HG03442 (cell line): ENCODE measurements at regions not wholly inside any gene's neighbourhood (a gene's known extent, or its start where the extent isn't known, plus 50 kb on each side); places are given as distances from the start of the nearest gene placed in this dataset.
A peak's percentile ranks its signal among the peaks of the same experiment; 100 is the strongest.

ENCODE experiments used
- ATAC-seq: cut with Tn5 transposase; IDR thresholded peaks from one replicate; pipeline ENCODE4 v1.9.1; 2021; ENCODE audit warnings: mild to moderate bottlenecking, moderate library complexity; ENCODE audit not compliant: unreplicated experiment

DNA sequence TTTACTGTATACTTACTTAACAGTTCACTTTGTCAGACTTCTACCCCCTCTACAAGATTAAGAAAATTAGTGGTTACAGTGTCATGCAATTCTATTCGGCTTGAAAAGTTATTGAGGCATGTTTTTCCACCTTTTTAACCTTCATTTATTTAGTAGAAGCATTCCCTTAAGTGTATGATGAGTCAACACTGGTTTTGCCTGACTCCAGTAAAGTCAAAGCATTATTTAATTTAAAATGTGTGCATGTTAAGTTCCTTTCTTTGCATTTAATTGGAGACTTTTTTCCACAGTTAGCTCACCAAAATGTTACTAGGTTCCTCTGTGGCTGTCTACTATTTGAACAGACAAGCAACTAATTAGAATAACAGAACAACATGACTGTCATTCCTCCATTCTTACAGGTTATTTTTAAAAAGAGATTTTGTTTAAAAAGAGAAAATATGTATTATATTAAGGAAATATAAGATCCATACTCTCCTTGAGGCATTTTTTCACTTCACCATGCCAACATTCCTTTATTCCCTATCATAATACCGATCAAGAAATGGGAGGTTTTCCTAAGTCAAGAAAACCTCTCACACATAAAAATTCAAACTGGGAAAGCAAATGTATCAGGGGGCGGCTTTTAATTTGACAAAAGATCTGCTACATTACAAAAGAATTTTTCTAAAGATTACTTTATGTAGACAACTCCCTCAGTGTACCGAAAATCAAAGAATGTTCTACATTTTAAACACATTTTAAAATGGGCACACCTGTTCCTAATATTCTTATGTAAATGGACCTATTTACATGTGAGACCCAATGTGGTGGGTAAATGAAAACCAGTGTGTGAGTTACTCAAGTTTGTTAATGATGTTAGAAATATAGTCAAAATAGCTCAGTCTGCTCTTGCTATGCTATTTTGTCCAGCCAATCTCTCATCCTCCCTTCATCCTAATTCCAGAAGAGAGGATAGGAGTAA, 361.2 kb downstream of the UTRN start:
- ATAC-seq = no peak

- no peak for ATAC-seq
Observed at GRCh38 chr6:144647406-144647964, 362.4 kb downstream of the UTRN start.

GRCh38 chr6:144647971-144648651, 363.0 kb downstream of the UTRN start:
- ATAC-seq = no peak

DNA sequence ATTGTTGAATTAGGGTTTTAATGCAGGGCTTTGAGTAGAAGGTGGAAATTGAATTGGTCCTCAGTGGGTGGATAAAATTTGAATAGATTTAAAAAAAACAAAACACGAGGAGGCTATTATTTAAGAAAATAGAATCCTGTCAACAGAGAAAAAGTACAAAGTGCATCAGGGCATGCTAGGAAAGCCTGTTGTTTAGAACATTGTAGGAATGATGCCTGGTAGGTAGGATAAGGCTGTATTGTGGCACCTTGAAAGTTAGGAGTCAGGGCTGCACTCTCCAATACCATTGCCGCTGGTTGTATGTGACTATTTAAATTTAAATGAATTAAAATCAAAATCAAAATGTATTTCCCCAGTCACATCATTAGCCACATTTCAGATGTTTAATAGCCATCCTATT, 363.9 kb downstream of the UTRN start:
- ATAC-seq = no peak

DNA sequence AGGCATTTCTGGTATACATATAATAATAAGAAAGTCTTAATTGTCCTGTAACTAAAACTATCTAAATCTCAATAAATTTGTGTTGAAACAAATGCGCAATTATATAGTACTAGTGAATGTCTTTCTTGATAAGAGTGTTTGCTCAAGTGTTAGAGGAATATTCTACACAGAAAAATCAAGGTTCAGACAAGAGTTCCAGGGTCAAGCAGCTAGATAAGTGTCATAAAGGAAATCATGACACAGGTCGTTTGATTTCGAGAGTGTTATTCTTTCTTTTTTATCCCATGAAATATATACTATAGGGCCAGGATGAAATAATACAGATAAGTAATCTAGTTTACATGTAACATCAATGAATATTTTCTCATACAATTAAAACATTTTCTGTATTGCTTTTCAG, 366.1 kb downstream of the UTRN start:
- no peak for ATAC-seq

GRCh38 chr6:144652292-144652891, 367.3 kb downstream of the UTRN start:
- no peak for ATAC-seq

DNA sequence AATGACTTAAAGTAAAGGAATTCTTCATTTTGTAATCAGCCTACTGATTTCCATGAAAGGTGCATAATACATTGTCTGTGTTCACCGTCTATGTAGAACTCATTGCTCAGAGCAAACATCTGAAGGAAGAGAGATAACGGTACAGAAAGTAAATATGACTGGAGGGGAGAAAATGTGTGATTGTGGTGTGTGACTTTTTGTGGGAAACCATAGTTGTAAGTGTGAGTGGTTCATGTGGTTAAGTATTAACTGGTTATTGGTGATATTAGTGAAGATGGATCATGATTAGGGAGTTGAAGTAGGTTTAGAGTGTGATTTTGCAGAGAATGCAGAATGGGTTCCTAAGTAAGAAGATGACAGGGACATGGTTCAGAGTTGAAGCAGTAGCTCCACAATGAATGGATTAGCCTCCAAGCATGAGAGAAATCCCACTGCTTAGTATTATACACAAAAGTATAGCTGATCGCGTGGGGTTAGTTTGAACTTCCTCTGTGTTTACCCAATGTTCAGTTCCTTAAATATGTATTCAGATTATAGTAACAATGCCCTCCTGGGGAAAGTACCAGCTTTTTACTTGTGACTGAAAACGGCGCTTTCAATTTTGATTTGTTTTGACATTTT, 368.9 kb downstream of the UTRN start:
- peak; percentile 95 for ATAC-seq

DNA sequence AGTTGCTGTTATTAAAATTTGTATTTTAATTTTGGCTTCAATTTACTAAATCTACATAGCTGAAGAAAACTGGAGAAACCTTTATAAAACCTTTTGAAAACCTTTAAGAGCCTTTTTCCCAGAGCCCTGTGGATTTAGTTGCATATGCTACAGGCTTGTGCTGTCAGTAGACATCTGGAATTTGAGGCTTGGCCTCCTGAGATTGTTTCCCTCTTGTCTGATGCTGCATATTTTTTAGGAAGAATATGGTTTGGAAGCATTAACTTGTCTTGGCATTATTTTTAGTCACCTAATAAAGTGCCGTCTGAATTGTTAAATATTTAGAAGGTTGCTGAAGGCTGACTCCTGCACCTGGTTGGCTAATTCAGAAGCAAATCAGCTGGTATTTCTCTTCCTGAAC, 369.4 kb downstream of the UTRN start:
- peak; percentile 4 for ATAC-seq

DNA sequence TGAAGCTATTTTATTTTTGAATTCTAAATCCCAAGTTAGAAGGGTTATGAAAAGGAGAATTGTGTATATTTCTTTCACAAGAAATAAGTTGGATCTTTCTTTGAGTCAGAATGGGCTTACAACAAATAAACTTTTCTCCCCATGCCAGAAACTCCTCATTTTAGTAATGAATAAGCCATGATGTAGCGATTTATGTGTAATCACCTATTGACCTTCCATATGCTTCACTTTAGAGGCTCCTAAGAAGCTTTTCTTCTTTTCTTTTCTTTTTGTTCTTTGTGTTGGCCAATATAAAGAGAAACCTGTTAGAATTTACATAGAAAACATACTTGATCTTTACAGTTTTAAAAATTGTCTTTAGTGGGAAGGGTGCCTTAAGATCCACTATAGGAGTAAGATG, 370.2 kb downstream of the UTRN start:
- ATAC-seq = no peak

GRCh38 chr6:144657691-144658090, 372.6 kb downstream of the UTRN start:
- no peak for ATAC-seq

DNA sequence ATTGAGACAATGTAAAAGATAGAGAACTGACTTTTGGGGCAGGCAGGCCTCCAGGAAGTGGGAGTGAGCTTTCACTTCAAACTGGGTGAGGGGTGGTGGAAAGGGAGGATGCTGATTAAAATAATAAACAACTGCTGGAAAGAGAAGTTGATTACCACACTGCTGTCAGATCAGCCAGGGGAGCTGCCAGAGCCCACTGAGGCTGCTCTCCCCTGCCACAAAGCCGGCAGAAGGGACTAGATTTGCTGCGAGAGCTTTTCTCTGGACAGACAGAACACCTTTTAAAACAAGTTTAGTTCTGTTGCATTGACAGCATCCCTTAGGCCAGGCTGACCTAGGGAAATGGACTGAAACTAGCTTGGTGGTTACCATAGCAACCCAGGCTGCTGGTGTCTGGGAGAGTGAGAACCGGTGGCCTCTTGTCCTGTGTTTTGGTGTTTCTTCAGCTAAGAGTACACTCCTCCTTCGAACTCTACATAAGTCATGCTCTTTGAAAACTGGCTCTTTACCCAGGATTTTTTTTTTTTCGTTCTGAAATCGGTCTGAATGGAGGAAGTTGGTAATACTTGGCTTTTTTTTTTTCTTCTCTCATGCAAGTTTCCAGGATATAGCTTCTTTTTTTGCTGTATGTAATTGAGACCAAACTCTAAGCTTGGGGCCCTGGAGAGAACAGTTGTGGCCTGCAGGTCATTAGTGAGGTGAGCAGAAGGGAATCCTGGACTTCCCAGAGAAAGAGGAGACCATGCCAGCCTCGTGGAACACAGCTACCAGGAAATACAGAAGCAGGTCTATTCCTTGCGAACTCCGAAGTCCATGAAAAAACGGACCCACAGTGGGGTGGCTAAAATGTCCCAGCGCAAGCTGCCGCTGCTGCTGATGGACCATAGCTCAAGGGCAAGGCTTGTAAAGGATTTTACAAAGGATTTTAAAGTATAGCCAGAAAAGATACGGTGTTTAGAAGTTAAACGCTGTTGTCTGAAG, 374.4 kb downstream of the UTRN start:
- ATAC-seq = peak; percentile 69

DNA sequence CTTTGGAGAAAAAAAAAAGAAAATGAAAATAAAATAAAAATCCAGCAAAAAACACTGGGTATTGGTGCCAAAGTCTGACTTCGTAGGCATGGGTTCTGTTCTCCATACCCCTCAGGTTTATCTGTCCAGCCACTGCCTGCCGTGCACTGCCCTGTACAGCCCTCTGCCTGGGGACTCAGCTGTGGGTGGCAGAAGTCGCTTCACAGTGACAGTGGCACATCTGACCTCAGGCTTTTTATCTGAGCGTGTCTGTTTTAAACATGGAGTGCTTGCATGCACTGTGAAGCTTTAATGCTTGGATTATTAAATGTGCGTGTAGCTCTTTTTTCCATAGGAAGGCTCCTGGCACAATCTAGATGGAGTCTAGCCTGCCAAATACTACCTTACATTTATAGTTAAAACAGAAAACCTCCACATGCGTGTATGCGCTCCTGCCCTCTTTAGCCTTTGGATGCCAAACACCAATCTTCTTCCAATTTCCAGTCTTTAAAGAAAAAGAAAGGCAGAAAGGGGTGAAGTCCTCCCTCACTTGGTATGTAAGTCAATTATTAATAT, 375.5 kb downstream of the UTRN start:
- no peak for ATAC-seq

GRCh38 chr6:144661116-144661806, 376.1 kb downstream of the UTRN start:
- ATAC-seq = no peak

- ATAC-seq = no peak
Observed at GRCh38 chr6:144662812-144663365, 377.8 kb downstream of the UTRN start.

DNA sequence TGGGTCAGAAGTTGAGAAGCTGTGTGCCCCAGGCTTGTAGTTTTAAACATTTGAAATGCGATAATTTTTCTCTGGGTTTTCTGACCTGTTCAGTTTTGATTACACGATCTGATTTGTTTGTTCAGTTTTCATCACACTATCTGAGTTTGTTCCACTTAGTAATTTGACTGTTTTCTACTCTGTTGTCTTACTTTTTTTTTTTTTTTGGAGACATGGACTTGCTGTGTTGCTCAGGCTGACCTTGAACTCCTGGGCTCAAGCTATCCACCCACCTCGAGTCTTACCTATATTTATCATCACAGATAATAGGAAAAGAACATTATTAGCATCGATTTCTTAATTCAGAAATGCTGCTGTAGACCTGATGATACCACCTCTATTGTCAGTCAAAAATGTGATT, 379.1 kb downstream of the UTRN start:
- no peak for ATAC-seq

GRCh38 chr6:144664947-144665346, 379.8 kb downstream of the UTRN start:
- ATAC-seq = no peak

DNA sequence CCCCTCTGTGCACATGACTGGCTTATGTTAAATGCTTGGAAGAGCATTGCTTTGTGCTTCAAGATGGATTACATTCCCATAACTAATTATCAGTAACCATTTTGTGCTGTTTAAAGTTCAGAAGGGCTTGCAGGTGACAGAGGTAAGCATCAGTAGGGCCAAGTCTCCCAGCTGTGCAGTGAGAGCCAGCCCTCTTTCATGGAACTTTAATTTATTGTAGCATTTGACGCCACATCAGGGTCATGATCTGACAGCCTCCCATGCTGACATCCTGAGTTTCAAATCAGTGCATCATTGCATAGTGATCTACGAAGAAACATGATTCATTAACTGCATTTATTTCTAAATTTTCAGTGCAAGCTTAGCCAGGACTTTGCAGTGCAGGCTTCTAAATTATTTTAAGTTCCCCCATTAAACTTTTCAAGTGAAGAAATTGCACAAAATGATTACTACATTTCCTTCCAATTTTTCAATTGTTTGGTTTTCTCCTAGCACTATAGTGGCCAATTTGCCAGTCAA, 380.9 kb downstream of the UTRN start:
- ATAC-seq = no peak

GRCh38 chr6:144666781-144667180, 381.6 kb downstream of the UTRN start:
- no peak for ATAC-seq
